Retina (tissue), 1 donor: ENCODE measurements at regions not wholly inside any gene's neighbourhood (a gene's known extent, or its start where the extent isn't known, plus 50 kb on each side); places are given as distances from the start of the nearest gene placed in this dataset.
A peak's percentile ranks its signal among the peaks of the same experiment; 100 is the strongest.

ENCODE experiments used
- DNase-seq: peaks from one replicate; pipeline ENCODE4 v3.0.0-alpha.2; 2016

DNA sequence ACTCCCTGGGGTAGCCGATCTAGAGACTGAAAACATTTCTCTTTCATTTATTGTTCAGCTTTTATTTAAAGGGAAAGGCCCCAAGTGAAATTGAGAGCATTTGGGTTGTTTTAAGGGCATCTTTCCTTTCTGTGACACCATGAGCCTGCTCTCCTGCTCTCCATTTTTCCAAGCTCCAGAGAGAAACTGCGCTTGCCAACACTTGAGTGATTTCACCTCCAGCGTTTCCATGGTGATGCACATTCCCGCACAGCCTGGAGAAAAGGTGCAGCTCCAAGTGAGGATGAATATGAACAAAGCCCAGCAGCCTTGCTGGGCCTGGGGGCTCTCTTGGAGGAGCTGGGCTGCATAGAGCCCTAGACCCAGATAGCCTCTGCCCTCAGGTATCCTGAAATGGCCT is 159.2 kb upstream of the PPP2R3A start:
- DNase-seq: peak; percentile 68

DNA sequence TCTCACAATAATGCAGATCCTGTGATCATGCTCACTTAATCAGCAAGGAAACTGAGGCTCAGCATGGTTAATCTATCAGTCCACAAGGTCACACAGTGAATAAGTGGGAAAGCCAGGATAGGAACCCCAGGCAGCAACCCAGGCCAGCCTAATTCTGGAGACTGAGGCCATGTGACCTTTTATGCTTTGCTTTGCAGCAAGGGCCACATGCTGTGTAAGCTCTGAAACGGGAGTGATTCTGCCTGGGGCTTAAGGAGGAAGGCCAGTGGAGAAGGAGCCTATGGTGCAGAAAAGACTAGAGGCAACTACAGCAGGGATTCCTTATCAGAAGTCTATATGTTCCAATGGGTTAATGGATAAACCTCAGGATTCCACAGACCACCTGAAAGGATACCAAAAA is 157.6 kb upstream of the PPP2R3A start:
- no peak for DNase-seq

DNA sequence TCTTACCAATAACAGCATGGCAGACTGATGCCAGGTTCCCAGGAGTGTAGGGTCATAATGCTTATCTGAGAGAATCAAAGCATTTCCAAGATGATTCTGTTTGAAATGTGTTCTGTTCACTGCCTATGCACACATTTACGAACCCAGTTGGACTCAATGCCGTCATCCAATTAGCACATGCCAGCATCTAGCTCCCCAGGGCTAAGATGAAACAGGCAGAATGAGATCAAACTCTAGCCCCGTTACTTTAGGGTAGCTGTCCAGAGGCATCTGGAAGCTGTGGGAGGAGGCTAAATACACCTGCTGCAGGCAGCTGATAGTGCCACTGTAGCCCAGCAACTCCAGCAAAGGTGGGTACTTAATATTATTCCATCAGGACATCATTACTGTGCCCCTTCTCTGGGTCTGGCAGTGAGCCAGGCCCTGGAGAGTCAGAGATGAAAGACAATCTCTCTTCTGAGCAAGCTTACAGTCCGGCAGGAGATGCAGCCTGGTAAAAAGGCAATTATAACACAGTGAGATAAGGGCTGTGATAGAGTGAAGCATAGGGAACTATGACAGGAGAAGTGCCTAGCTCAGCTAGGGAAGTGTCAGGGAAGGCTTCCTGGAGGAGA is 156.4 kb upstream of the PPP2R3A start:
- DNase-seq: no peak

GRCh38 chr3:135811651-135812050 is 153.9 kb upstream of the PPP2R3A start:
- peak; percentile 27 for DNase-seq

DNA sequence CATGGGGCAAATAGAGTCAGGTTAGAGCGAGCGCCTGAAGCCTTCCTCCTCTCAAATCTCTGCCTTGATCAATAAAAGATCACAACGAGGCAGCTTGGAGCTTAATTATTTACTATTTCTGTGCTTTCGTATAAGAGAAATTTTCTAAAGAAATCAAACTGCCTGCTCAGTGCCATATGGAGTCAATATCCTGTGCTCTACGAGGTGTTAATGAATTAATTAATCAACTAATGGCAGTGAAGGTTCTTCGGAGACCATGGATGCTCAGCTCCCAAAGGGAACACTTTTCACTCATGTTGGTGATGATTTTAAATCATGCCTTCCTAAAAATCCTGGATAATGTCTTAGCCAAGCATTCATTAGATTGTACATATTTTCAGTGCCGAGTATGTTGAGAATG is 153.5 kb upstream of the PPP2R3A start:
- DNase-seq: no peak

- DNase-seq: no peak
Observed at GRCh38 chr3:135834465-135834864, 131.1 kb upstream of the PPP2R3A start.

GRCh38 chr3:135837977-135838631 is 127.4 kb upstream of the PPP2R3A start:
- DNase-seq: no peak

DNA sequence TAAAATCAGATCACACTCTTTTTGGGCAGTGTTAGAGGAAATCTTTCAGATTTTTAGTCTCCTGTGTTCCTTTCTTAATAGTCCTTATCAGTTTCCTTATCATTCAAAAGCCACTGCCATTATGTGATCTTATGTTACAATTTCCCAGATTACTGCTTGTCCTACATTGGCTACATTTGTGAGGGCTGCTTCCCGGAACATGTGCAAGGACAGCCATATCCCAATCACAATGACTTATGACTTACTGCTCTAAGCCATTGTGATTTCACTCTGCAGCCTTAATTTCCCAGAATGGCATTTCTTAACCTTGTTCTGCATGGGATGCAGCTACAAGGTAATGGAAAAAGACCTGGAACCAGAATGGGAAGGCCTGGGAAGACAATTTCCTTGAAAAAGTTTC is 125.1 kb upstream of the PPP2R3A start:
- DNase-seq: no peak

DNA sequence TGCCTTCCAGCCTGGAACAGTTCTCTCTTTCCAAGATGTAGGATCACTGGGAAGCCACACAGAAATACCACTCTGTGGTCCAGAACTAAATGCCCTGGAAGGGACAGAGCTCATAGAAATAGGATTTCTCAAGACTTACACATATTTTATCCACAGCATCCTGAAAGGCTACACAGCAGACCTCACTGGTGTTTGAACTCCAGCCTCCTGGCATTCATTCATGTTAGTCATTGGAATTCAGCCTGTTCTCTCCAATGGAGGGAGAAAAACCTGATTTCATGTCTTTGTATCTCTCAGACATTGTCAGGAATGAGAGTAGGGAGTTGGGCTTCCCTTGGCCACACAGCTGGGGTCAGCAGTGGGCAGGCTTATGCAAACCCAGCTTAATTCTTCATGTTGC is 121.1 kb upstream of the PPP2R3A start:
- no peak for DNase-seq

DNA sequence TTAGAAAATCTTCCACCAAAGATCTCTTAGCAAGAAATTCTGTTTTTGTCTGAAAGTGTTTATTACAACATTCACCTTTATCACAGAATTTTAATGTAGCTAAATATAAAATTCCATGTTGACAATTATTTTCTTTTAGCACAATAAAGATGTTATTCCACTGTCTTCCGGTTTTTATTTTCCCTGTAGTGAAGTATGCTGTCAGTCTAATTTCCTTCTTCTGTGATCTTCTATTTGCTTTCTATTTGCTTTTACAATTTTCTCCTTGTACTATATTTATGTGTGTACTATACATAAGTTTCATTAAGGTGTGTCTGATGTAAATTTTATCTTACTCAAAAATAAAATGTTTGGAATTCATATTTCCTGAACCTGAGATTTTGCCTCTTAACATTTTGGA is 117.5 kb upstream of the PPP2R3A start:
- no peak for DNase-seq

DNA sequence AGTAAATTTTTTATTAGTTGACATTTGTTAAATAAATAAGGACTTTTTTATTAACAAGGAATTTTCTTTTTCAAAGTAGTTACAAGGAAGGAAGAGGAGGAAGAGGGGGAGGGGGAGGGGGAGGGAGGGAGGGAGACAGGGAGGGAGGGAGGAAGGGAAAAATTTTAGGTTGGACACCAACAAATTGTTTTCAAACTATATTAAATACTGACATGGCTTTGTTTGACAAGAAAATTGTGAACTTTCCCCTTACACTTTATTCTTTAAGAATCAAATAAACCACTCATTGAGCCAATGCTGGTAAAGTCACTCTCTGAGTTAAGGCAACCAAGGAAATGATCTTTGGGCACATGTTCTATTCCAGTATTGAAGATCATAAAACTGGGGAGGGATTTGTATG is 115.7 kb upstream of the PPP2R3A start:
- DNase-seq: no peak

DNA sequence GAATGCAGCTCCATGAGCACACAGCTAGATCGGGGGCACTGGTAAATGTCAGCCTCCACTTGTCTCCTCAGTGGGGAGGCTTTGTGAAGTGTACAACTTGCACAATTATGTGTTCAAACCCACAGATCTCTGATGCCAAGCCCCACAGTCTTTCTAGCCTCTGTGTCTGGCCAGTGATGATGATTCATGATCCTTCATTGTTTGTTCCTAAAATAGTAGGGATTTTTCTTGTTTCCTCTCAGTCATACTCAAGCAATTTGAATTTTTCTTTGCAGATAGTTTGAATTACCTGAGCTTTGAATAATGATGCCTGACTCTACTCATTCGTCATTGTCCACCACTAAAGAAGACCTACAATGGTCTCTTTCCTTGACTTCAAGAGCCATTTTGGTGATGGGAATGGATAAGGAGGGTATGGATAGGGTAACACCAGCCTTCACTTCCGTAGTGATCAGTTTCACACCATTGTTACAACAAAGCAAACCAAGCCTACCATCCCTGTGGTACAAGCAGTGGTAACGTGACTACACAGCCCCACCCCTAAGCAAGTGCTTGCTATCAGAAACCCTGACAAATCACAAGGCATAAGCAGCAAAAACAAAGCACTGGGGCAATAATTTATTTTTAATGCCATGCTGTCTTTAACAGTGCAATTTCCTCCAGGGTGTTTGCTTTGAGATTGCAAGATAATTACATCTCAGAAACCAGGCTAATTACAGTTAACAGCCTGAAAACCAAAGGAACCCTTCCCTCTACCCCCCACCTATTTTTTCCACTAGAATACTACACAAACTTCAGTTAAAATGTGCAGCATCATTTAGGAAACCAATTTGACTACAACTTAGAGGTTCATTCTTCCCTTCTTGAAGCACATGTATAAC is 114.1 kb upstream of the PPP2R3A start:
- DNase-seq: no peak

GRCh38 chr3:135853981-135854380 is 111.5 kb upstream of the PPP2R3A start:
- DNase-seq: no peak

GRCh38 chr3:135860761-135861160 is 104.8 kb upstream of the PPP2R3A start:
- DNase-seq: no peak

DNA sequence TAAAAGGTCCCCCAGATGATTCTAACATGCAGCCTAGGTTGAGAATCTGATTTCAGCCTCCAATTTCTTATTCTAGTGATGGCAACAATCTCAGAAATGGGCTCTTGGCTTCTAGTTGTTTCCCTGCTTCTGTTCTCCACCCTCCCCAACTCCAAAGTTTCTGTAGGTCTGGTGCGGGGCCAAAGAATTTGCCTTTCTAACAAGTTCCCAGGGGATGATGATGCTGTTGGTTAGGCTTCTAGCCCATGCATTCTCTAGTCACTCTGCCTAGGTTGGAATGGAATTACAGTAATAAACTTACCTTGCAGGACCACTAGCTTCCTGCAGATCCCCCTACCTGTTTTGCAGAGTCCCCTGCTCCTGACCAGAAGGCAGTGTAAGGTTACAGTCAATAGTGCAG is 103.2 kb upstream of the PPP2R3A start:
- DNase-seq: no peak

DNA sequence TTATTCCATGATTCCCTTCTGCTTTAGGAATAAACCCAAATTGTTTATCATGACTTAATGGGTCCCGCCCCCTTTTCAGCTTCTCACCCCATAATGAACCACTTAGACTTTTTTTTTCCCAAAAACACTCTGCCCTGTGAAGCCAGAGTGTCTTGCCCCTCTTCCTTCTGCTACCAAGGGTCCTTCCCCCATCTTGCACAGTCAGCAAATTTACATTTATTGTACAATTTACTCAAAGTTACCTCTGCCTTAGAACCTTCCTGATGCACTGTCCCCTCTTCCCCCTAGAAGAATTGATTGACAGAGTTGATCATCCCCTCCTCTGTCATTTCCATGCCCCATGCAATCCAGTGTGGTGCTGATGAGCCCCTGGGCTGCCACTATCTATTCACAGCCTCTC is 101.5 kb upstream of the PPP2R3A start:
- no peak for DNase-seq

DNA sequence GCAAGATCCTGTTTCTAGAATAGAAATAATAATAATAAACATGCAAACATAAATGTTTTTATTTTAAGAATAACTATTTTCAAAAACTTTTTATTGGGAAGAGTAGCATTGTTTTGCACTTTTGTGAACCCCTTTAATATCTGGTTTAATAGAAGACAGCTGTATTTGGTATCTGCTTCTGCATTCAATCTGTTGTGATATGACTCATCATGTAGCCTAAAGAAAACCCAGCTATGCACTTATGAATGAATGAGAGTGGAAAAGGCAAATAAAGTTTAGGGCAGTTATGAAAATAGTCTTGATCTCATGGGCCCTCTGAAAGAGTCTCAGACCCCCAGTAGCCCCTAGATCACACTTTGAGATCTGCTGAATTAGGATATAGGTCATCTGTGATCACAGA is 100.4 kb upstream of the PPP2R3A start:
- no peak for DNase-seq

GRCh38 chr3:135865553-135865952 is 100.0 kb upstream of the PPP2R3A start:
- no peak for DNase-seq

GRCh38 chr3:135867911-135868310 is 97.6 kb upstream of the PPP2R3A start:
- no peak for DNase-seq

DNA sequence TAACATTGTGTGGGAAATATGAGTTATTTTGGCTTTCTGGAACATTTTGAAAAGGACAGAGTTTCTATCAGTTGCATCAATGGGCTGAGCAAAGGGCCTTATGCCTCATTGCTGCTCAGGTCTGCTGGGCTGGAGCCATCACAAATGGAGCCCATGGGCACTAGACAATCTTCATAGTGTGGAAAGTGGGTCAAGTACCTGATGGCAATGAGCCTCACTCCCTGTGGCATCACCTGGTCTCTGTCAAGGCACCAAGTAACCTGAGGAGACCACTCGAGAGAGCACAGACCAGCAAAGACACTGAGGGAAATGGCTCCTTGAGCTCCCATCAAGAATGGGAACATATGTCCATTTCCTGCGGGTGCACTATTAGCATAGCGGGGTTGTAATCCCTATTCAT is 96.7 kb upstream of the PPP2R3A start:
- DNase-seq: no peak

DNA sequence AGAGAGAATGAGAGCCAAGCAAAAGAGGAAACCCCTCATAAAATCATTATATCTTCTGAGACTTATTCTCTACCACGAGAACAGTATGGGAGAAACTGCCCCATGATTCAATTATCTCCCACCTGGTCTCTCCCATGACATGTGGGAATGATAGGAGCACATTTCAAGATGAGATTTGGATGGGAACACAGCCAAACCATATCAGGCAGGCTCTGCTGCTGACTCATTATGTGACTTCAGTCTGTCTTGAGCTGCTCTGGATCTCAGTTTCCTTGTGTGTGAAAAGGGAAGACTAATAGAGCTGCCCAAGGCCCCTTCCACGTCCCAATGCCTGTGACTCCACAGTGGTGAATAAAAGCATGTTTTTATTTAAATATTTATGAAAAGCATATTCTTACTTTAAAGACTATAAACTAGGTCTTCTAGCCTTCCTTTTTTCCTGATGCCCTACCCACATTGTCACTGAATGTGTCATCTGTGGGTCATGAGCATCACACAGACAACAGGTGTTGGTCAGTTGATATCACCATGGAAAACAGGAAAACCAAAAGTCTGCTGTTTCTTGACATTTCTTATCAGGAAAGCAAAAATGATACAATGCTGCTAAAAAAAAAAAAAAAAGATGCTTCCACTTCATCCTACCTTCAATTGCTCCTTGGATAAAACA is 96.0 kb upstream of the PPP2R3A start:
- DNase-seq: no peak

DNA sequence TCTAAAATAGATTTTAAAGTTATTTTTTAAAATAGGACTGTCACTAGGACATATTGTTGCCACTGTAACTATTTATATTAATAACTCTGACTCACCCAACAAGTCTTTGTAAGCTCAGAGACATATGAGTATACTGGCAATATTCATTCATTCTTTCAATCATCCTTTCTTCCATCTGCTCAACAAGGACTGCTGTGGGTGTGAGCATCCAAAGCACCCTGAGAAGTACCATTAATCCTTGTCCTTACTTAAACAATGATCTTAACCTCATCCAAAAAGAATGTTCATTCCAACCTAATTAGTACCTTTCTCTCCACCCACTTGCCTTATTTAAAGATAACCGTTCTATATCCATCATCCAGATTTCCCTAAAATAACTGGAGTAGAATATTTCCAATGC is 94.2 kb upstream of the PPP2R3A start:
- no peak for DNase-seq

DNA sequence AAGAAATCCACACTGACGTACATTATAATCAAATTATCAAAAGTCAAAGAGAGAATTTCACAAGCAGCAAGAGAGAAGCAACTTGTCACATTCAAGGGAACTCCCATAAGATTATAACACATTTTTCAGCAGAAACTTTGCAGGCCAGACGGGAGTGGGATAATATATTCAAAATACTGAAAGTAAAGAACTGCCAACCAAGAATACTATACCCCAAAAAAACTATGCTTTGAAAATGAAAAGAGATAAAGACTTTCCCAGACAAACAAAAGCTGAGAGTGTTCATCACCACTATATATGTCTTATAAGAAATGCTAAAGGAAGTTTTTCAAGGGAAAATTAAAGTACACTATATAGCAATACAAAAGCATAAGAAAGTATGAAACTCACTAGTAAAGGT is 91.5 kb upstream of the PPP2R3A start:
- no peak for DNase-seq

- no peak for DNase-seq
Observed at GRCh38 chr3:135878501-135878900, 87.0 kb upstream of the PPP2R3A start.
